ENCODE measurements at regions not wholly inside any gene's neighbourhood (a gene's known extent, or its start where the extent isn't known, plus 50 kb on each side); places are given as distances from the start of the nearest gene placed in this dataset.
A peak's percentile ranks its signal among the peaks of the same experiment; 100 is the strongest.
"Not testable (repeated sequence)": the region's sequence is repeated elsewhere in the genome, so short reads cannot be mapped to it uniquely, and the experiment has no call there.

GRCh38 chr11:106152013-106152412 lies 74.6 kb downstream of the AASDHPPT start:
- DNase-seq, result no peak

GRCh38 chr11:106152824-106153223 lies 75.4 kb downstream of the AASDHPPT start:
- no peak for DNase-seq

GRCh38 chr11:106156290-106156937 lies 79.0 kb downstream of the AASDHPPT start:
- DNase-seq, result peak; percentile 7

GRCh38 chr11:106158406-106158805 lies 80.9 kb downstream of the AASDHPPT start:
- DNase-seq, result no peak

- no peak for DNase-seq
Measured at GRCh38 chr11:106159836-106160235, 82.4 kb downstream of the AASDHPPT start.

- DNase-seq, result no peak
Measured at GRCh38 chr11:106160494-106160893, 83.0 kb downstream of the AASDHPPT start.

- DNase-seq, result no peak
Measured at GRCh38 chr11:106161775-106162634, 84.5 kb downstream of the AASDHPPT start.

- DNase-seq, result no peak
Measured at GRCh38 chr11:106167085-106167484, 89.6 kb downstream of the AASDHPPT start.

GRCh38 chr11:106172386-106172991 lies 95.0 kb downstream of the AASDHPPT start:
- DNase-seq, result no peak

- DNase-seq, result no peak
Measured at GRCh38 chr11:106173291-106173690, 95.8 kb downstream of the AASDHPPT start.

GRCh38 chr11:106174003-106174402 lies 96.5 kb downstream of the AASDHPPT start:
- not testable (repeated sequence) for DNase-seq

- DNase-seq, result no peak
Measured at GRCh38 chr11:106176817-106177216, 99.4 kb downstream of the AASDHPPT start.

GRCh38 chr11:106177311-106177710 lies 99.8 kb downstream of the AASDHPPT start:
- no peak for DNase-seq

- DNase-seq, result no peak
Measured at GRCh38 chr11:106178361-106178760, 100.9 kb downstream of the AASDHPPT start.

- no peak for DNase-seq
Measured at GRCh38 chr11:106179048-106179447, 101.6 kb downstream of the AASDHPPT start.

GRCh38 chr11:106186630-106187029 lies 109.2 kb downstream of the AASDHPPT start:
- no peak for DNase-seq

GRCh38 chr11:106187860-106188456 lies 110.5 kb downstream of the AASDHPPT start:
- no peak for DNase-seq

GRCh38 chr11:106193956-106194355 lies 116.5 kb downstream of the AASDHPPT start:
- DNase-seq, result no peak

- DNase-seq, result no peak
Measured at GRCh38 chr11:106197438-106197837, 120.0 kb downstream of the AASDHPPT start.

- no peak for DNase-seq
Measured at GRCh38 chr11:106202935-106203620, 125.6 kb downstream of the AASDHPPT start.

GRCh38 chr11:106208760-106209159 lies 131.3 kb downstream of the AASDHPPT start:
- DNase-seq, result no peak

- no peak for DNase-seq
Measured at GRCh38 chr11:106212081-106212480, 134.6 kb downstream of the AASDHPPT start.
